Fibroblast of peridontal ligament (primary cell): ENCODE measurements at regions not wholly inside any gene's neighbourhood (a gene's known extent, or its start where the extent isn't known, plus 50 kb on each side); places are given as distances from the start of the nearest gene placed in this dataset.
"Not testable (repeated sequence)": the region's sequence is repeated elsewhere in the genome, so short reads cannot be mapped to it uniquely, and the experiment has no call there.

Experiments used
- DNase-seq: peaks from one replicate; pipeline ENCODE4 v3.0.0-alpha.2; 2010; ENCODE audit errors: extremely low read depth

GRCh38 chr16:59545721-59546120, 811.6 kb upstream of the GOT2 start:
- peak; percentile 61 for DNase-seq

- peak; percentile 87 for DNase-seq
Measured at GRCh38 chr16:59543641-59544040, 809.5 kb upstream of the GOT2 start.

- no peak for DNase-seq
Measured at GRCh38 chr16:59540621-59541020, 806.5 kb upstream of the GOT2 start.

- DNase-seq = no peak
Measured at GRCh38 chr16:59535298-59535697, 801.2 kb upstream of the GOT2 start.

DNA sequence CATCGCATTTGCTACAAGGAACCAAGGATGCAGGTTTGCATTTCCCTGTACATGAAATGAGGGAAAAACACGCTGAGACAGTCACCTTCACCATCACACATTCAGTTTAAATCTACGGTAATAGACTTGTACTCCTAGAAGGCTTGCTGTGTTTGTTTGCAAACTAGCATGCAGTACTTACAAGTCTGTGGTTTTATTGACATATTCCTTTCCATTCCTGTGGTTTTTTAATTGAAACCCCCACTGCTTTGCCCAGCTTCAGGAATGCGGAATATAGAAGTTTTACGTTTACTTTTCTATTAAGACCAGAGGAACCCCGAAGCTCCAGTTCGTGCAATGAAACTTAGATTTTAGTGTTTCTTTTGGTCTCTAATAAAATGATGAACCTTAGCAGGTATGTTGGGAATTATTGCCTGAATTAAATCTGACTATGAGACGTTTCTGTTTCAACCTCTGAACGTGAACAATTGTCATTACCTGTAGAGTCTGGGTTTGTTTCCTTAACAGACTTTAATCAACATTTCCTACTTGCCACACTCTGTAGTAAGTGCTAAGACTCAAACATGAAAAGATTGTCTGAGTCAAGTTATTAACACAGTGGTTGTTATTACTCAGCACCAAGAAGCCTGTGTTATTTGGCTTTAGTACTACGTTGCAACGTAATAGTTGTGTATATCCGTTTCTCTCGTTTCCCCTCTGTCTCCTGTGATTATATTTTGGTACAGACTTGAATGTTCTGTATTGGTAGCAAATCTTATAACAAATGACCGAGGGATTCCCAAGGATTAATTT, 793.3 kb upstream of the GOT2 start:
- peak; percentile 93 for DNase-seq

GRCh38 chr16:59522826-59523225, 788.7 kb upstream of the GOT2 start:
- no peak for DNase-seq

- DNase-seq = not testable (repeated sequence)
Measured at GRCh38 chr16:59518721-59519120, 784.6 kb upstream of the GOT2 start.

DNA sequence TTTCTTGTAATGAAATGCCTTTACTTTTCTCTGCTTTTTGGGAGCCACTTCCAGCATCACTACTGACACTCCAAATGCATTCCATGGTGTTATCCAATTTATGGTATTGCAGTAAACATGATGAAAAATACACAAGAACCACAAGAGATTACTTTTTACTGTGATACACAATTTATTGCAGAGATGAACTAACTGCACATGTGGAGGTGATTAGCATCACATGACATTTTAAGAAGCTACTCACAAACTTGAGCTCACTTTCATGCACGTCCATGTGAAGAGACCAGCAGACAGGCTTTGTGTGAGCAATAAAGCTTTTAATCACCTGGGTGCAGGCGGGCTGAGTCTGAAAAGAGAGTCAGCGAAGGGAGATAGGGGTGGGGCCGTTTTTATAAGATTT, 780.5 kb upstream of the GOT2 start:
- DNase-seq = no peak

GRCh38 chr16:59510008-59510424, 775.9 kb upstream of the GOT2 start:
- no peak for DNase-seq

DNA sequence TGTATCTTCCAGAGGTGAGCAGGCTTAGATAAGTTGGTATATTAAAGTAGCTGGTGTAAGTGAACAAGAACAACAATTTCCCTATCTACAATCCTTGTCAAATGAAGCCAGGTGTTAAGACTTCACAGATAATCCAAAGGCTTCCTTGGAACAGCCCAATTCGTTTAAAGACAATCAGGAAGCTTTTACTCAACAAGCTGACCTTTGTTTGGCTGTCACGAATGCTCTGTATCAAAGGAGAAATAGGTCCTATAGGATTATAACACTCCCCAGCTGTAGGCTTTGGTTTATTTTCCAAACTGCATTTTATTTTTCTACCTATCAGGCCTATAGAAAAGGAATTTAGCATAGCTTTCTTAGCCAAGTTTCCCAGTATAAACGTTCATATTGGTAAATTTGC, 766.5 kb upstream of the GOT2 start:
- no peak for DNase-seq

GRCh38 chr16:59487067-59487466, 753.0 kb upstream of the GOT2 start:
- no peak for DNase-seq

GRCh38 chr16:59484833-59485516, 750.9 kb upstream of the GOT2 start:
- DNase-seq = no peak

- DNase-seq = peak; percentile 67
Measured at GRCh38 chr16:59478838-59479237, 744.7 kb upstream of the GOT2 start.

DNA sequence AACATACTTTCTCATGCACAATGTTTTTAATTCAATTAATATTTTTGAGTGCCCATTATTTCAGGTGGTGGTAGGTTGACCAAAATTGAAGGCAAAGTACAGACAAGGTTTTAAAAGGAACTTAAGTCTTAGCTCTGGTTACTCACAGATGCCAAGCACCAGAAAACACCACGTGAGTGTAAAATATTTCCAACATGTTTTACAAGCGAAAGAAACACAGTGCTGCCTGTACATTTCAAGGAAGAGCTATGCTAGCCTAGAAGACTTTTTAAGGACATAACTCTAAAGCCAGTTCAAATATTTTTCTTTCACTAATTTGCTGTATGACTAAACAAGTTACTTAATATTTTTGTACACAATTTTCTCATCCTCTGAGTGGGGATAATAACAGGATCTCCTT, 736.4 kb upstream of the GOT2 start:
- DNase-seq = peak; percentile 58

- DNase-seq = no peak
Measured at GRCh38 chr16:59469266-59469665, 735.1 kb upstream of the GOT2 start.

DNA sequence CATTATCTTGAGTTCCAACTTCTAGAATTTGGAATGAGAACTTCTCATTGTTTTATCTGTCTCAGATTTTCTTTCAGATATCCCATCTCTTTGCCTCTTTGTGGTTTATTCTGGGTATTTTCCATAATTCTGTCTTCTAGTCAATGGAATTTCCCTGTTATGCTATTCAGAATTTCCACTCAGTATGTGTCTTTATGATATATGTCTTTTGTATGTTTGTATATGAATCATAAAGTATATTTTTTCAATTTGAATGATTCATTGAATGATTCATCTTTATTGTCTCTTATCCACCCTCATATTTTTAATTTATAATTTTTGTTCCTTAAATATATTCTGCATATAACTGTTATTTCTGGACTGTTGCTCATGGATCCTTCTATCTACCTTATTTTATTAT, 729.7 kb upstream of the GOT2 start:
- peak; percentile 12 for DNase-seq

- no peak for DNase-seq
Measured at GRCh38 chr16:59459806-59460205, 725.7 kb upstream of the GOT2 start.

- DNase-seq = no peak
Measured at GRCh38 chr16:59455497-59455896, 721.4 kb upstream of the GOT2 start.

GRCh38 chr16:59450513-59450912, 716.4 kb upstream of the GOT2 start:
- DNase-seq = not testable (repeated sequence)

DNA sequence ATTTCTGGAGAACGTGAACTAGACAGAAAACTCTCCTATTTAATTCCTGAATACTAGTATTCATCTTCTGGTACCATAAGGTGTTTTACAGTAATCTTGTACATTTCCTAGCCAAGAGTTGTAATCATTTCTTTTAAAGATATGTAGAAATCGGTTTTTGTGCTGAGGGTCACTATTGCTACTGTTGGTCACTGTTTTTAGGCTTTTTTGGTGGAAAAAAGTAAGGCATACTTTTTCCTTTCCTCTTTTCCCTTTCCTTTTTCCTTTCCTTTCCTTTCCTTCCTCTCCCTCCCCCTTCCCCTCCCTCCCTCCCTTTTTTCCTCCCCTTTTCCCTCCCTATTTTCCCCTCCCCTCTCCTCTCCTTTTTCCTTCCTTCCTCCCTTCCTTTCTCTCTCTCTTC, 706.4 kb upstream of the GOT2 start:
- no peak for DNase-seq

DNA sequence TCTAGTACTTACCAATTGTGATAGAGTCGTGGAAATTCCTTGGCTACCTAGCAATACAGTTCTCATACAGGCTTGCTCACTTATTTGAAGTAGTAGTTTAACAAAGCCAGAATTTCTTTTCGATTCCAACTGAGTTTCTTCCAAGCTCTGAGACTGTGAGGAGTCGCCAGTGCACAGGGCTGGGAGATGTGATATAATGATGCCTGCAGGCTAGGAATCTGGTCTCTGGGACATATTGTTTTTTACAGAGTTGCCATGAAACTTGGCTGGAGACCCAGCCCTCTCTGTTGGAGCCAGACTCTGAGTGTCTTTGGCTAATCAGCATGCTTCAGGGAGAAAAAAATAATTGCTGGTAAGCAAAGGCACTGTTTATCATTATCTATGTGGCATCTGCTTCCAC, 698.8 kb upstream of the GOT2 start:
- peak; percentile 13 for DNase-seq

DNA sequence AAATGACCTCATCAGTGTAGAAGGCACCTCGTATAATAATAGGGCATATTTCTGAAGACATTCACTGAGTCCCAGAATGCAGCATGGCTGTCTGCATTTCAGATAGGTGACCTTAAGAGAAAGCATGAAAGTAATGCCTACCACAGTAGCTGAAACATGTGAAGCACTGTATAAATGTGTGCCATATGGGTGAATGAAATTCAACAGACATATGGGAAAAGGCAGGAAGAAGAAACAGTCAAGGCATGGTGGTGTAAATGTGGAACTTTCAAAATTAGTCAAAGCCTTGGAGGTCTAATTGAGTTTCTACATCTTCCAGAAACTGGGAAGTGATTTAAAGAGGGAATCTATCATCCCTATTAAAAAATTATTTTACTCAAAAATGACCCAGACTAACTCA, 698.2 kb upstream of the GOT2 start:
- no peak for DNase-seq

- no peak for DNase-seq
Measured at GRCh38 chr16:59424714-59425273, 690.7 kb upstream of the GOT2 start.
